ENCODE measurements at regions not wholly inside any gene's neighbourhood (a gene's known extent, or its start where the extent isn't known, plus 50 kb on each side); places are given as distances from the start of the nearest gene placed in this dataset.
A peak's percentile ranks its signal among the peaks of the same experiment; 100 is the strongest.

DNA sequence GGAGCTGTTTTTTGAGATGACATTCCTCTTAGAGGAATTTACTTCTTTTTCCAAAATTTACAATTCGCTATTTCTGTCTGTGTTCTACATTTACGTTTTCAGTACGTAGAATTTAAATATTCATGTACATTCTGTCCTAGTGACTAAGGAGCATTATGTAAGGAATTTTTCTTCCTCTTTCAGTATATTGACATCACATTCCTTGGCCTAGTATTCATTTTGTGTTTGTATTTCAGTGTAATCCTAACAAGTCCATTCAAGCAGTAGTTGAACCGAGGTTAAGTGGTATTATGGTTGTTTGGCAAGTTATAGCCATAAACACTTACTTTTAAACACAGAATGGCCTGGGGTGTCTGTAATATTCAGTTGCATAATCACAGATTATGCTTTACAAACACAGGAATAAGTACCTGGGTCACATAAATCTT, 465.2 kb downstream of the PCNX1 start:
- no peaks in the 10 kb centered on the region for H3K36me3 ChIP-seq (ENCODE audit: insufficient read depth, low read length)
- H3K27ac Mint-ChIP-seq (ENCODE audit: unreplicated experiment) = peak overlapping the region; percentile 68
- peak overlapping the region; percentile 51 for H3K9ac ChIP-seq (ENCODE audit: low read length)
- peaks cover 6% of the 10 kb centered on the region for H3K9me3 Mint-ChIP-seq (ENCODE audit: unreplicated experiment)
- H3K4me1 ChIP-seq (ENCODE audit: insufficient read depth, low read length) = peaks cover 14% of the 10 kb centered on the region
- TF ChIP-seq, protein P1, sequence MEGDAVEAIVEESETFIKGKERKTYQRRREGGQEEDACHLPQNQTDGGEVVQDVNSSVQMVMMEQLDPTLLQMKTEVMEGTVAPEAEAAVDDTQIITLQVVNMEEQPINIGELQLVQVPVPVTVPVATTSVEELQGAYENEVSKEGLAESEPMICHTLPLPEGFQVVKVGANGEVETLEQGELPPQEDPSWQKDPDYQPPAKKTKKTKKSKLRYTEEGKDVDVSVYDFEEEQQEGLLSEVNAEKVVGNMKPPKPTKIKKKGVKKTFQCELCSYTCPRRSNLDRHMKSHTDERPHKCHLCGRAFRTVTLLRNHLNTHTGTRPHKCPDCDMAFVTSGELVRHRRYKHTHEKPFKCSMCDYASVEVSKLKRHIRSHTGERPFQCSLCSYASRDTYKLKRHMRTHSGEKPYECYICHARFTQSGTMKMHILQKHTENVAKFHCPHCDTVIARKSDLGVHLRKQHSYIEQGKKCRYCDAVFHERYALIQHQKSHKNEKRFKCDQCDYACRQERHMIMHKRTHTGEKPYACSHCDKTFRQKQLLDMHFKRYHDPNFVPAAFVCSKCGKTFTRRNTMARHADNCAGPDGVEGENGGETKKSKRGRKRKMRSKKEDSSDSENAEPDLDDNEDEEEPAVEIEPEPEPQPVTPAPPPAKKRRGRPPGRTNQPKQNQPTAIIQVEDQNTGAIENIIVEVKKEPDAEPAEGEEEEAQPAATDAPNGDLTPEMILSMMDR (IDR thresholded peaks at IDR 0.05; ENCODE audit: insufficient read depth, low read depth, low read length) = no peak
- no peak for TF ChIP-seq EZH2 (IDR thresholded peaks at IDR 0.05; ENCODE audit: insufficient read depth, low read length)
- no peaks in the 10 kb centered on the region for H3K9me3 ChIP-seq (ENCODE audit: insufficient read depth, low read depth, low read length)
- DNase-seq (ENCODE audit: low read depth) (peak; percentile 86), FAIRE-seq (no peak)
- H3K4me2 ChIP-seq (ENCODE audit: low read length) = peak overlapping the region; percentile 73
- peak overlapping the region; percentile 74 for H3K27ac ChIP-seq (ENCODE audit: low read depth, low read length)
- H3K79me2 ChIP-seq (ENCODE audit: insufficient read depth, low read length) = peaks cover 52% of the 10 kb centered on the region
- peak overlapping the region; percentile 3 for H3K4me3 ChIP-seq (ENCODE audit: insufficient read depth, low read depth, low read length)
- H3K4me3 Mint-ChIP-seq (ENCODE audit: unreplicated experiment) = no peak overlapping the region
- no peaks in the 10 kb centered on the region for H3K36me3 Mint-ChIP-seq (ENCODE audit: low read depth, unreplicated experiment)
- H3K27me3 Mint-ChIP-seq (ENCODE audit: low read depth, unreplicated experiment) = no peaks in the 10 kb centered on the region
- H3K4me1 Mint-ChIP-seq (ENCODE audit: low read depth, unreplicated experiment) = peaks cover 11% of the 10 kb centered on the region
- H2AFZ ChIP-seq (ENCODE audit: low read depth, low read length) = no peak overlapping the region
- no peaks in the 10 kb centered on the region for H4K20me1 ChIP-seq (ENCODE audit: insufficient read depth, low read length)
- H3K27me3 ChIP-seq (ENCODE audit: insufficient read depth, low read length) = no peaks in the 10 kb centered on the region

DNA sequence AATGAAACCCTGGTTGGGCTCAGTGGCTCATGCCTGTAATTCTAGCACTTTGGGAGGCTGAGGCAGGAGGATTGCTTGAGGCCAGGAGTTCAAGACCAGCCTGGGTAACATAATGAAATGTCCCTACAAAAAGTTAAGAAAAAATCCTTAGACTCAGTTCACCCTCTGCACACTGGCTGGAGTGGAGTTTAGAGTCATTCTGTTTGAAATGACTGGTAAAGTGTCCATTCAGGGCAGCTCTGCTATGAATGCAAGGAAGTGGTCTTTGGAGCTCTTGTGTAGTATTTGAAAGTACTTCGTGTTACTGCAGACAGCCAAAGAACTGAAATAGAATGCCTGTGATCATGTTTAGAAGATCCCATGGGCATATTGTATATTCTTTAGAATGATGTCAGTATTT, 466.5 kb downstream of the PCNX1 start:
- Mint-ChIP-seq H3K9me3 (ENCODE audit: unreplicated experiment) (peaks cover 14% of the 10 kb centered on the region), H3K4me1 (ENCODE audit: low read depth, unreplicated experiment) (peaks cover 11% of the 10 kb centered on the region), H3K4me3 (ENCODE audit: unreplicated experiment) (no peak overlapping the region), H3K27ac (ENCODE audit: unreplicated experiment) (no peak overlapping the region), H3K36me3 (ENCODE audit: low read depth, unreplicated experiment) (peaks cover 4% of the 10 kb centered on the region), H3K27me3 (ENCODE audit: low read depth, unreplicated experiment) (no peaks in the 10 kb centered on the region)
- TF ChIP-seq EZH2 (IDR thresholded peaks at IDR 0.05; ENCODE audit: insufficient read depth, low read length) = no peak
- TF ChIP-seq, protein P1 (IDR thresholded peaks at IDR 0.05; ENCODE audit: insufficient read depth, low read depth, low read length) = no peak
- H3K4me2 ChIP-seq (ENCODE audit: low read length) = no peak overlapping the region
- no peak overlapping the region for H3K9ac ChIP-seq (ENCODE audit: low read length)
- FAIRE-seq (no peak), DNase-seq (ENCODE audit: low read depth) (no peak)
- H3K36me3 ChIP-seq (ENCODE audit: insufficient read depth, low read length) = no peaks in the 10 kb centered on the region
- H4K20me1 ChIP-seq (ENCODE audit: insufficient read depth, low read length) = peaks cover 1% of the 10 kb centered on the region
- no peak overlapping the region for H3K27ac ChIP-seq (ENCODE audit: low read depth, low read length)
- H3K9me3 ChIP-seq (ENCODE audit: insufficient read depth, low read depth, low read length) = no peaks in the 10 kb centered on the region
- peaks cover 59% of the 10 kb centered on the region for H3K79me2 ChIP-seq (ENCODE audit: insufficient read depth, low read length)
- H3K4me1 ChIP-seq (ENCODE audit: insufficient read depth, low read length) = peaks cover 14% of the 10 kb centered on the region
- no peaks in the 10 kb centered on the region for H3K27me3 ChIP-seq (ENCODE audit: insufficient read depth, low read length)
- H3K4me3 ChIP-seq (ENCODE audit: insufficient read depth, low read depth, low read length) = no peak overlapping the region
- H2AFZ ChIP-seq (ENCODE audit: low read depth, low read length) = no peak overlapping the region

DNA sequence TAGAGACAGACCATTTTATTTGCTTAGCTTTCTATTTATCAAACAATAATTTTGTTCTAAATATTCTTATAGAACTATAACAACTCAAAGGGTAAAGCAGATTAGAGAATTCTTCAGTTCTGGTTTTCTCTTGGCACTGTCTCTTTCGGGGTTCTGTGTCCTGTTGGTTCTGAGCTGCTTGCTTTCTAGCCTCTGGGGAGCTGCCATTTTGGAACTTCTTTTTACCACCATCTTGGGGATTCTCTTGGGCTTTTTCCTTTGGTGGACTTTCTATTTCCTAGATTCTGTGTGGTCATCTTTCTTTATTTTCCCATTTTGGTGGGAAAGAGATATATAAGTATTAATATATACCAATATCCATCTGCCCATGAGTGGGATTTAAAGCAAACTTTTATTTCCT, 467.7 kb downstream of the PCNX1 start:
- Mint-ChIP-seq H3K4me3 (ENCODE audit: unreplicated experiment) (no peak overlapping the region), H3K4me1 (ENCODE audit: low read depth, unreplicated experiment) (peaks cover 15% of the 10 kb centered on the region)

More for the DNA sequence above, 467.7 kb downstream of the PCNX1 start:
- H3K4me3 ChIP-seq (ENCODE audit: insufficient read depth, low read depth, low read length) = no peak overlapping the region
- no peak for DNase-seq (ENCODE audit: low read depth)
- H3K36me3 ChIP-seq (ENCODE audit: insufficient read depth, low read length) = no peaks in the 10 kb centered on the region
- Mint-ChIP-seq H3K27me3 (ENCODE audit: low read depth, unreplicated experiment) (no peaks in the 10 kb centered on the region), H3K9me3 (ENCODE audit: unreplicated experiment) (peaks cover 14% of the 10 kb centered on the region), H3K27ac (ENCODE audit: unreplicated experiment) (no peak overlapping the region), H3K36me3 (ENCODE audit: low read depth, unreplicated experiment) (peaks cover 4% of the 10 kb centered on the region)
- H3K4me1 ChIP-seq (ENCODE audit: insufficient read depth, low read length) = peaks cover 14% of the 10 kb centered on the region
- H3K27me3 ChIP-seq (ENCODE audit: insufficient read depth, low read length) = no peaks in the 10 kb centered on the region
- H2AFZ ChIP-seq (ENCODE audit: low read depth, low read length) = no peak overlapping the region
- no peak overlapping the region for H3K27ac ChIP-seq (ENCODE audit: low read depth, low read length)
- H3K4me2 ChIP-seq (ENCODE audit: low read length) = no peak overlapping the region
- no peak overlapping the region for H3K9ac ChIP-seq (ENCODE audit: low read length)
- FAIRE-seq = no peak
- TF ChIP-seq, protein P1 (IDR thresholded peaks at IDR 0.05; ENCODE audit: insufficient read depth, low read depth, low read length) = no peak
- no peak for TF ChIP-seq EZH2 (IDR thresholded peaks at IDR 0.05; ENCODE audit: insufficient read depth, low read length)
- no peaks in the 10 kb centered on the region for H3K9me3 ChIP-seq (ENCODE audit: insufficient read depth, low read depth, low read length)
- H3K79me2 ChIP-seq (ENCODE audit: insufficient read depth, low read length) = peaks cover 71% of the 10 kb centered on the region
- peaks cover 6% of the 10 kb centered on the region for H4K20me1 ChIP-seq (ENCODE audit: insufficient read depth, low read length)
